ENCODE measurements at regions not wholly inside any gene's neighbourhood (a gene's known extent, or its start where the extent isn't known, plus 50 kb on each side); places are given as distances from the start of the nearest gene placed in this dataset.
"Not testable (repeated sequence)": the region's sequence is repeated elsewhere in the genome, so short reads cannot be mapped to it uniquely, and the experiment has no call there.

GRCh38 chr4:126409746-126410145, 1095.0 kb downstream of the FAT4 start:
- ATAC-seq, result no peak
- TF ChIP-seq ZFP30 (CRISPR knock-in tag; IDR thresholded peaks at IDR 0.05), result no peak
- TF ChIP-seq ZNF8 (CRISPR knock-in tag; IDR thresholded peaks at IDR 0.05), result no peak
- TF ChIP-seq RARB (CRISPR knock-in tag; IDR thresholded peaks at IDR 0.05), result no peak
- TF ChIP-seq ARNTL (CRISPR knock-in tag; IDR thresholded peaks at IDR 0.05; ENCODE audit: borderline replicate concordance, low read depth), result no peak
- TF ChIP-seq TOX (CRISPR knock-in tag; IDR thresholded peaks at IDR 0.05; ENCODE audit: borderline replicate concordance), result no peak
- TF ChIP-seq ZNF70 (CRISPR knock-in tag; IDR thresholded peaks at IDR 0.05), result no peak
- no peak for TF ChIP-seq ISL1 (CRISPR knock-in tag; IDR thresholded peaks at IDR 0.05)
- TF ChIP-seq GLIS3 (CRISPR knock-in tag; IDR thresholded peaks at IDR 0.05), result no peak
- no peak for TF ChIP-seq ZNF565 (CRISPR knock-in tag; conservative IDR thresholded peaks at IDR 0.05; ENCODE audit: low read depth)
- no peak for TF ChIP-seq TCF4 (CRISPR knock-in tag; IDR thresholded peaks at IDR 0.05; ENCODE audit: borderline replicate concordance)
- TF ChIP-seq PATZ1 (CRISPR knock-in tag; IDR thresholded peaks at IDR 0.05; ENCODE audit: borderline replicate concordance), result no peak
- no peak for TF ChIP-seq ZFP3 (CRISPR knock-in tag; IDR thresholded peaks at IDR 0.05)
- no peak for TF ChIP-seq CSRNP3 (CRISPR knock-in tag; IDR thresholded peaks at IDR 0.05)
- TF ChIP-seq ESRRG (CRISPR knock-in tag; IDR thresholded peaks at IDR 0.05), result no peak
- no peak for TF ChIP-seq CREB5 (CRISPR knock-in tag; IDR thresholded peaks at IDR 0.05; ENCODE audit: low read depth)
- TF ChIP-seq ZC3H10 (CRISPR knock-in tag; IDR thresholded peaks at IDR 0.05), result no peak
- TF ChIP-seq SNAI2 (CRISPR knock-in tag; IDR thresholded peaks at IDR 0.05), result no peak
- no peak for TF ChIP-seq POU6F1 (CRISPR knock-in tag; IDR thresholded peaks at IDR 0.05; ENCODE audit: borderline replicate concordance, low read depth)

- ATAC-seq, result no peak
- TF ChIP-seq ZFP3 (CRISPR knock-in tag; IDR thresholded peaks at IDR 0.05) (no peak), ZNF8 (CRISPR knock-in tag; IDR thresholded peaks at IDR 0.05) (no peak), RARB (CRISPR knock-in tag; IDR thresholded peaks at IDR 0.05) (no peak), ZNF70 (CRISPR knock-in tag; IDR thresholded peaks at IDR 0.05) (no peak)
Measured at GRCh38 chr4:126411047-126411446, 1096.3 kb downstream of the FAT4 start.

- not testable (repeated sequence) for ATAC-seq
Measured at GRCh38 chr4:126412310-126412709, 1097.6 kb downstream of the FAT4 start.

GRCh38 chr4:126414741-126415140, 1100.0 kb downstream of the FAT4 start:
- no peak for ATAC-seq
- no peak for TF ChIP-seq CSRNP3 (CRISPR knock-in tag; IDR thresholded peaks at IDR 0.05)
- no peak for TF ChIP-seq ARNTL (CRISPR knock-in tag; IDR thresholded peaks at IDR 0.05; ENCODE audit: borderline replicate concordance, low read depth)
- no peak for TF ChIP-seq ISL1 (CRISPR knock-in tag; IDR thresholded peaks at IDR 0.05)
- no peak for TF ChIP-seq ZNF8 (CRISPR knock-in tag; IDR thresholded peaks at IDR 0.05)
- no peak for TF ChIP-seq PATZ1 (CRISPR knock-in tag; IDR thresholded peaks at IDR 0.05; ENCODE audit: borderline replicate concordance)
- TF ChIP-seq RARB (CRISPR knock-in tag; IDR thresholded peaks at IDR 0.05), result no peak
- no peak for TF ChIP-seq SNAI2 (CRISPR knock-in tag; IDR thresholded peaks at IDR 0.05)
- TF ChIP-seq ZNF70 (CRISPR knock-in tag; IDR thresholded peaks at IDR 0.05), result no peak
- no peak for TF ChIP-seq POU6F1 (CRISPR knock-in tag; IDR thresholded peaks at IDR 0.05; ENCODE audit: borderline replicate concordance, low read depth)
- TF ChIP-seq TCF4 (CRISPR knock-in tag; IDR thresholded peaks at IDR 0.05; ENCODE audit: borderline replicate concordance), result no peak
- no peak for TF ChIP-seq ZFP3 (CRISPR knock-in tag; IDR thresholded peaks at IDR 0.05)
- no peak for TF ChIP-seq ZC3H10 (CRISPR knock-in tag; IDR thresholded peaks at IDR 0.05)
- no peak for TF ChIP-seq PPARA (CRISPR knock-in tag; IDR thresholded peaks at IDR 0.05; ENCODE audit: borderline replicate concordance)
